Testis (tissue), 2 donors: ENCODE measurements at regions not wholly inside any gene's neighbourhood (a gene's known extent, or its start where the extent isn't known, plus 50 kb on each side); places are given as distances from the start of the nearest gene placed in this dataset.

ENCODE experiments used
- DNase-seq: peaks from one replicate; pipeline ENCODE4 v3.0.0-alpha.2; 2019
- H3K27ac ChIP-seq, 2 donors: fragments of 200-600 bp; sonication (generic); one replicate each; pipeline ENCODE4 v1.5.1; 2019
- H3K27me3 ChIP-seq: fragments of 200-600 bp; sonication (generic); one replicate; pipeline ENCODE4 v1.5.1; 2019
- H3K36me3 ChIP-seq: fragments of 200-600 bp; sonication (generic); one replicate; pipeline ENCODE4 v1.5.1; 2017; ENCODE audit warnings: low read depth; ENCODE audit errors: missing control alignments
- H3K4me1 ChIP-seq: fragments of 200-600 bp; sonication (generic); one replicate; pipeline ENCODE4 v1.5.1; 2019
- H3K4me3 ChIP-seq, 2 donors: fragments of 200-600 bp; sonication (generic); one replicate each; pipeline ENCODE4 v1.5.1; 2017 to 2019
- H3K9me3 ChIP-seq: fragments of 200-600 bp; sonication (generic); one replicate; pipeline ENCODE4 v1.5.1; 2017
- CTCF ChIP-seq, 3 experiments: fragments of 450-650 bp in 2 of 3; fragments of 200-600 bp in 1 of 3; sonication (generic) in 1 of 3; IDR thresholded peaks; one replicate each; pipeline ENCODE4 v1.5.1; 2016 to 2019; ENCODE audit warnings: antibody characterized with exemption in 3 of 3, mild to moderate bottlenecking in 2 of 3, moderate library complexity in 1 of 3
- POLR2A ChIP-seq: fragments of 450-650 bp; IDR thresholded peaks from one replicate; pipeline ENCODE4 v1.6.1; 2017; ENCODE audit warnings: antibody characterized with exemption, mild to moderate bottlenecking, moderate library complexity
- WGBS, 2 donors: methylation state at CpG; one replicate each; pipeline ENCODE4 v1.1.5; 2018; 5-methylcytosine and 5-hydroxymethylcytosine counted together
- intact Hi-C: fragments of 100-400 bp; cut with DNase I; formaldehyde crosslinking; loops from one replicate; pipeline ENCODE4 v1.15.1; 2023; ENCODE audit warnings: low total_unique reads

DNA sequence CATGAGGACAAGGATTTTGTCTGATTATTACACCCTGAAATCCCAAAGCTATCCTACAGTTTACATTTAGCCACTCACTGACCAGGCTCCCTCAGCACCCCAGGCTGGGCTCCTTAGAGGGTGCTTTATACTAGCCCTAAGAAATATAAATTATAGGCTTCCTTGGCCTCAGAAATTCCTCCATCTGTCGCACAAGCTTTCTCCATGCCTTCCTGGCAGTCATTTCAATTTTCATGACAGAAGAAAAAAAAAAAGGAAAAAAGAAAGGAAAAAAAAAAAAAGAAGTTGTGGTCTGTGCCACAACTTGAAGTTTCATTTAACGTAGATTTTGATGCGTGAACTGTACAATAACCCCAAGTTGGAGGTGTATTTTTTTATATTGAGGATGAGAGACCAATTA, 719.5 kb downstream of the BCL11A start:
- no peak overlapping the region for H3K27ac ChIP-seq
- H3K4me1 ChIP-seq: no peaks in the 10 kb centered on the region
- intact Hi-C loops: no loop called here
- no peaks in the 10 kb centered on the region for H3K36me3 ChIP-seq
- H3K9me3 ChIP-seq: no peaks in the 10 kb centered on the region
- H3K27me3 ChIP-seq: no peaks in the 10 kb centered on the region
- no peak for TF ChIP-seq CTCF (IDR thresholded peaks at IDR 0.05)
- TF ChIP-seq POLR2A: no peak
- 80 to 81% methylated on average over 3 of the region's 3 CpGs for WGBS, 2 donors
- no peak for DNase-seq
- no peak overlapping the region for H3K4me3 ChIP-seq

DNA sequence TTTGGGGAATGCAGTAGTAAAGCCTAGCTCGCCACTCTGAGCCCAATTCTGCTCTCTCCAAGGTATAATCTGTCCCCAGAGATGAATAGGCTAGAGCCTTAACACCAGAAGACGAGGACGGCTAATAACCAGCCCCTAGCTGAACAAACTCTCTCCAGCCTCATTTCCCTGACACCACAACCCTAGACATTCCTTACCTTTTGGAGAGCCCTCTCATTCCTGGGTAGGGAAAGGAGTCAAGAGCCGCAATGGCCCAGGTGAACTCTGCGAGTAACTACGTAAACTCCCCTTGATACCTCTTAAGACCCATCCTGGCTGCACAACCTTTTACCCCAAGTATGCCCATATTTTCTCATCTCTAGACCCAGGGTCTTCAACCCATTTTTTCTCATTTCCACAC, 722.9 kb downstream of the BCL11A start:
- TF ChIP-seq POLR2A: no peak
- TF ChIP-seq CTCF (IDR thresholded peaks at IDR 0.05): no peak
- WGBS, 2 donors: 90 to 95% methylated on average over 6 of the region's 6 CpGs

DNA sequence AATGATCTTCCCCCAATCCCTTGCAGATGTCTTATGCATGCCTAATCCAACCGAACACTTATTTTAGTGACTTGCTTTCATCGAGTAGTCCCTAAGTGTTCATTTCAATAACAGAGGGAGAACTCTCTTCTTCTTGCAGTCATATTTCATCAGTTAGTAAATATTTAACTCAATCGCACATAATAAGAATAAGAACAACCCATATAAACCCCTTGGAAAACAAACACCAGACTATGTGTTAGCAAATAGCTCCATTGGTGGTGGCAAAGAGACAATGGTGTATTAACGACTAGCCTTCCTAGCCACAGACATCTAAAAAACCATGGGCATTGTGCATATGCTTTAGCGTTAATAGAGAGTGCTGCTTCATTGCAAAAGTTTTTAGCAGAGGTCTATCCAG, 725.8 kb downstream of the BCL11A start:
- H3K27ac ChIP-seq: no peak overlapping the region
- H3K4me3 ChIP-seq: no peak overlapping the region
- no peak for DNase-seq
- no peaks in the 10 kb centered on the region for H3K36me3 ChIP-seq
- 92 to 97% methylated on average over 5 of the region's 5 CpGs for WGBS, 2 donors
- H3K27me3 ChIP-seq: no peaks in the 10 kb centered on the region
- H3K4me1 ChIP-seq: no peaks in the 10 kb centered on the region
- intact Hi-C loops: no loop called here
- H3K9me3 ChIP-seq: no peaks in the 10 kb centered on the region
- no peak for TF ChIP-seq CTCF (IDR thresholded peaks at IDR 0.05)
- TF ChIP-seq POLR2A: no peak

More for the DNA sequence above, 722.9 kb downstream of the BCL11A start:
- no peaks in the 10 kb centered on the region for H3K36me3 ChIP-seq
- H3K4me1 ChIP-seq: no peaks in the 10 kb centered on the region
- no peak overlapping the region for H3K27ac ChIP-seq
- no peaks in the 10 kb centered on the region for H3K9me3 ChIP-seq
- no peak overlapping the region for H3K4me3 ChIP-seq
- no peaks in the 10 kb centered on the region for H3K27me3 ChIP-seq
- no peak for DNase-seq
- intact Hi-C loops: no loop called here

GRCh38 chr2:59826177-59826576, 727.3 kb downstream of the BCL11A start:
- no peaks in the 10 kb centered on the region for H3K27me3 ChIP-seq
- intact Hi-C loops: no loop called here
- DNase-seq: no peak
- H3K4me3 ChIP-seq: no peak overlapping the region
- TF ChIP-seq CTCF (IDR thresholded peaks at IDR 0.05) (no peak), POLR2A (no peak)
- 81 to 90% methylated on average over 2 of the region's 2 CpGs for WGBS, 2 donors
- H3K27ac ChIP-seq: no peak overlapping the region
- no peaks in the 10 kb centered on the region for H3K4me1 ChIP-seq
- no peaks in the 10 kb centered on the region for H3K9me3 ChIP-seq
- H3K36me3 ChIP-seq: no peaks in the 10 kb centered on the region

DNA sequence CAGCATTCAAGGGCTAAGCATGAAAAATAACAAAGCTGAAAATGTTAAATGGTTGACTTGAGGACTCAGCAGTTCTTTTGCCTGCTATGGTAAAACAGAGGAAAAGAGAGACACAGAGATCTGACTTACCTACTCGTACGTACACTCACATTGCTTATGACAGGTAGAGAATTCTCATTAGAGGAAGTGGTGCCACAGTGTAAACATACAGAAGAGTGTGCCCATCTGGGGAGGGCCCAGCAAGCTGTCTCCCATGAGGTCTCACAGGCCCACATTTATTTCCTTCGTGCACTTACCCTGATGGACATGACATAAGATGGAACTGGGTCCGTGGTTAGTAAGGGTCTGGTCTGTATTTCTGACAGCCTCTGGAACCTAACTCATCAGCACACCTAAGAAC, 729.1 kb downstream of the BCL11A start:
- H3K9me3 ChIP-seq: no peaks in the 10 kb centered on the region
- WGBS, 2 donors: 84 to 92% methylated on average over 4 of the region's 4 CpGs
- no peak overlapping the region for H3K4me3 ChIP-seq
- no peaks in the 10 kb centered on the region for H3K36me3 ChIP-seq
- H3K4me1 ChIP-seq: no peaks in the 10 kb centered on the region
- H3K27ac ChIP-seq: no peak overlapping the region
- intact Hi-C loops: no loop called here
- no peak for TF ChIP-seq POLR2A
- TF ChIP-seq CTCF (IDR thresholded peaks at IDR 0.05): no peak
- DNase-seq: no peak
- H3K27me3 ChIP-seq: no peaks in the 10 kb centered on the region
